GM11168 (cell line): ENCODE measurements at regions not wholly inside any gene's neighbourhood (a gene's known extent, or its start where the extent isn't known, plus 50 kb on each side); places are given as distances from the start of the nearest gene placed in this dataset.

Source experiments
- in situ Hi-C: fragments of 300-500 bp; cut with MboI; formaldehyde crosslinking; loops from one replicate; pipeline ENCODE4 v1.12.0; 2022; ENCODE audit warnings: low sequenced_read_pairs; ENCODE audit not compliant: unreplicated experiment

DNA sequence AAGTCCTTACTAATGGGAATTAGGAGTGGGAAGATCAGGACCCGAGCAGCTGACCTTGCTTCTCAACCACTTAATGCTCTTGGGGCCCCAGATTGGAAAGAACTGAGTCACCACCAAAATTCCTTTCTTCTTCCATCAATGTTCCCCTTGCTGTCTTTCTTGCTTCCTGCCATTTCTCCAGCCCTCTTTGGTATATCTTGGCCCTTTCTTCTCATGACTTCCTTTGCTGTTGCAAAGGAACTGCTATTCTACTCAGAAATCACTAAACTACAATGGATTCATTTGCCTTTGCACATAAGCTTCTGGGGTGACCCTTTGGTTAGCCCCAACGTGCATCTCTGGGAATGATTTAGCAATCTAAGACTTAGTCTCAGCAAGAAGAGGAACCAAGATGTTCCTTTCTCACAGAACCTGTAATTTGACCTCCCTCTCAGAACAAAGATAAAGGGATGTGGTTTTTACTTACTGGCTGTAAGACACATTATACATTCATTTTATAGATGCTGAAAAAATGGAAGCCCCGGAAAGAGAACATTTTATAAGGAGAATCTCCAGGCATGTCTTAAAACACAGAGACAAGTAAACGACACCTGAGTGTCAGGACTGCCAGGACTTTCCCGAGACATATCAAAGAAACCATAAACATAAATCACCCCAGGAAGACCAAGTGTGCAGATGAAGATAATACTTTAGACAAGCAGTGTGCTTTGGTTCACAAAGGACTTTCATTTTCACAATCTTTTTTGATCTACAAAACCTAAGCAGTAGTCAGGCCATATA lies 99.0 kb upstream of the TNFAIP3 start:
- in situ Hi-C loops: no loop called here

DNA sequence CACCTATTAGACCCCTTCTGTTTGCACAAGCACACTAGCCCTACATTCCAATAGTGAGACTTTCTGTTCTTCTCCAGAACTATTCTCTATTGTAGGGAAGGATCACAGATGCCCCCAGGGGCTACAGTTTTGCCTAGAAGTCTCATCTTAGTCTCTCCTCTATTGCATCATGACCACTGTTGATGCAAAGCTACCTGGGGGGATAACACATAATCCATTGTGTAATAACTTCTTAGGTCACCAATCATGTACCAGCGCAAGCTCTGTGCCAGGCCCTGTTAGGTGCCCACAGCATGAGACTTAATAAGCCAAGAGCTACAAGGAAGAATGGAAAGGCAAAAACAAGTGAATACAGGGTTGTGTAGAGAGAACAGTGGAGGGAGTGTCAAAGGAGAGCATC lies 98.1 kb upstream of the TNFAIP3 start:
- in situ Hi-C loops: no loop called here

GRCh38 chr6:137769797-137770362 lies 97.2 kb upstream of the TNFAIP3 start:
- in situ Hi-C loops: no loop called here

DNA sequence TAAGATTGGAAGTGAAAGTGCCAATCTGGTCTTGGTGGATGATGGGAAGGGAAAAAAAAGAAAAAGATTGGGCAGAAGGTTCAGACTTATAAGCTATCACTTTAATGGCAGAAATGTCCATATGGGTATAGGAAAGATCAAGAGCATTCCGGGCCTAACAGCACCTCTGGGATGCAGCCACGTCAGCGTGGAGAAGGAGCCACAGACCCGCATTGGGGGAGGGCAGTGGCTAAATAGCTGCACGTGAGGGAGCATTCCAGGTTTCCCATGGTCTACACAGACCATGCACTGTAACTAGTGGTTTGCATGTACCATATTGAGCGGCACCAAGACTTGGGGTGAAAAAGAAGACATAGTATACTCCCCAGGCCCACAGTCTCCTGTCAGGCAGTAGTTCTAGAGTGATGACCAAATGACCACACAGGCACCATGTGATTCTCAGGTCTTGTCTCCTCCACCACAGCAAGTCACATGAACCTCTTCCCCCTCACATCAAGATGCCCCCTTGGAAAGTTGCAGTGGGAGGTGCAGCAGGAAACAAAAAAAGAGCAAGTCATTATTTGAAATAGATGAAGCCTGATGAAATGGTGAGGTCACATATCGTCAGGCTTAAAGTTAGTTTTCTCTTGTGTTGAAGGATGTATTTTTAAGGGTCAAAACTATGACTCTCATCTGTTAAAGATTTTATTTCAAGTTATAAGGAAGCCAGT lies 94.4 kb upstream of the TNFAIP3 start:
- in situ Hi-C loops: no loop called here

- in situ Hi-C loops: no loop called here
Measured at GRCh38 chr6:137775227-137775626, 91.8 kb upstream of the TNFAIP3 start.

DNA sequence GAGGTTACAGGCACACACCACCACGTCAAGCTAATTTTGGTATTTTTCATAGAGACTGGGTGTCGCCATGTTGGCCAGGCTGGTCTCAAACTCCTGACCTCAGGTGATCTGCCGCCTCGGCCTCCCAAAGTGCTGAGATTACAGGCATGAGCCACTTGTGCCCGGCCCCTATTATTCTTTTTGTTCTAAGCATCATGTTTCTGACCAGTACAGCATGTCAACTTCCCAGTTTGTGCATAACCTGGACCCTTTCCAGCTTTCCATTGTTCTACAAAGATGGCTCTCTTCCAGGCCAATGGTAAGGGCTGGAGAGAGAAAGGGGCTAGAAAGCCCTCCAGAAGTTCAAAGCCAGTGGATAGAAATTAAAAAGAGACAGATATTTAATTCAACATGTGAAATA lies 91.3 kb upstream of the TNFAIP3 start:
- in situ Hi-C loops: no loop called here

DNA sequence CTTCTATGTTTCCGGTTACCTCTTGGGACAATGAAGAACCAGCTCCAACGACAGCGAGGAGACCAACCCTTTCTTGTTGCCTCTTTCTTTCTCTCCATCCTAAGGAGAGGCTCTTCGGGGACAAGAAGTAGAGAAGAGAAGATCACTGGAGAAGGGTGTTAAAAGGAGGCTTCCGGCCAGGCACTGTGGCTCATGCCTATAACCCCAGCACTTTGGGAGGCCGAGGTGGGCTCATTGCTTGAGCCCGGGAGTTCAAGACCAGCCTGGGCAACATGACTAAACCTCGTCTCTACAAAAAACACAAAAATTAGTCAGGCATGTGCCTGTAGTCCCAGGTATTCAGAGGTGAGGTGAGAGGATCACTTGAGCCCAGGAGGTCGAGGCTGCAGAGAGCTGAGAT lies 90.8 kb upstream of the TNFAIP3 start:
- in situ Hi-C loops: no loop called here

- in situ Hi-C loops: no loop called here
Measured at GRCh38 chr6:137776786-137777686, 90.0 kb upstream of the TNFAIP3 start.

GRCh38 chr6:137777687-137778075 lies 89.4 kb upstream of the TNFAIP3 start:
- in situ Hi-C loops: no loop called here

GRCh38 chr6:137779982-137780381 lies 87.1 kb upstream of the TNFAIP3 start:
- in situ Hi-C loops: no loop called here

DNA sequence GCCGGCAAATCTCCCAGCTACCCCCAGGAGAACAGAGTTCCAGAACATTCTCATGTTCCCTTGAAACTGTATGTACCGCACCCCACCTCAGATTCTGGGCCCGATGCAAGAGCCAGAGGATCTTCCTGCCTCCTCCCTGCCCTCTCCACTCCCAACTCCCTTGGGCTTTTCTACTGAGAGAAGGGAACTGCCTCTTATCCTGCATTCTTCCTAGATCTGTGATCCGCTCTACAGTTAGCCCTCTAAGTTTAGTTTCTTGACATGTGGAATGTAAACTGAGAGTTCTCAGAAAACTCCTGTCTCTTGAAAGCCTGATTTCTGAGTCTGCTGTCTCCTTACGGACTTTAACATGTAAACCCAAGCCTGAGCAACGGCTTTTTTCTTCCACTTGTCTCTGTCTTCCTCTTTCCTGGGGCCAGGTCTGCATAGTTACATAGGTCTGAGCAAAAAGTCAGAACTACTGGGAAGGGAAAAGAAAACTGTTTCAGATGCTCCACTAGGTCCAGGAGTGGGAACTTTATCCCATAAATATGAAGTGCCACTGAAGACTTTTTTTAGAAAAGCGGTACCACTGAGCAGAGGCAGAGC lies 86.5 kb upstream of the TNFAIP3 start:
- in situ Hi-C loops: no loop called here

DNA sequence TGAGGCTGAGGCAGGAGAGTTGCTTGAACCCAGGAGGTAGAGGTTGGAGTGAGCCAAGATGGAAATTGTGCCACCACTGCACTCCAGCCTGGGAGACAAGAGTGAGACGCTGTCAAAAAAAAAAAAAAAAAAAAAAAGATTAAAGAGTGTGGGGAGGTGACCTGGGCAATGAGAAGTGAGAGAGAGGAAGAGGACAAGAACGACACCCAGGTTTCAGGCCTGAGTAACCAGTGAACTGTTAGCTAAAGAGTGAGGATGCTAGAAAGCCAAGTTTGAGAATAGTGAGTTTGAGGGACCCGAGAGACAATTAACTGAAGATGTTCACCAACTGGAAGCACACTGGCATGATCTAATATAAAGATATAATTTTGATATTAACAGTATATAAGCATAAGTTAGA lies 85.4 kb upstream of the TNFAIP3 start:
- in situ Hi-C loops: no loop called here

GRCh38 chr6:137782166-137783039 lies 84.7 kb upstream of the TNFAIP3 start:
- in situ Hi-C loops: no loop called here

- in situ Hi-C loops: no loop called here
Measured at GRCh38 chr6:137783710-137784109, 83.3 kb upstream of the TNFAIP3 start.

DNA sequence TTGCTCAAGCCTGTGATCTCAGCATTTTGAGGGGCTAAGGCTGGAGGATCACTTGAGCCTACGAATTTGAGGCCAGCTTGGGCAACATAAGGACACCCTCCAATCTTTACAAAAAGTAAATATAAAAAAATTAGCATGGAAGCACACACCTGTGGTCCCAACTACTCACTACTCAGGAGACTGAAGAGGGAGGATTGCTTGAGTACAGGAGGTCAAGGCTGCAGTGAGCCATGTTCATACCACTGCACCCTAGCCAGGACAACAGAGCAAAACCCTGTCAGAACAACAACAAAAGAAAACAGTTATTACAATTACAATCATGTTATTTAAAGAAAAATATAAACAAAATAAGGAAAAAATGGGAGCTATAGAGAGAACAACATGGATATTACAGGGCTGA lies 82.5 kb upstream of the TNFAIP3 start:
- in situ Hi-C loops: no loop called here

GRCh38 chr6:137787016-137787415 lies 80.0 kb upstream of the TNFAIP3 start:
- in situ Hi-C loops: loop anchor here (5.0 kb wide), 1 partner anchor 70 kb away; no protein-coding TSS in a partner anchor

- in situ Hi-C loops: loop anchor here (5.0 kb wide), 1 partner anchor 71 kb away; no protein-coding TSS in a partner anchor
Measured at GRCh38 chr6:137788248-137788647, 78.8 kb upstream of the TNFAIP3 start.

GRCh38 chr6:137791281-137792159 lies 75.5 kb upstream of the TNFAIP3 start:
- in situ Hi-C loops: no loop called here
